ENCODE measurements at regions not wholly inside any gene's neighbourhood (a gene's known extent, or its start where the extent isn't known, plus 50 kb on each side); places are given as distances from the start of the nearest gene placed in this dataset.

- DNase-seq, result no peak
- Histone ChIP-seq H3K4me3 (ENCODE audit: low read length) (no peak overlapping the region), H3K36me3 (ENCODE audit: control insufficient read depth, insufficient read depth, low read length) (no peaks in the 10 kb centered on the region), H3K9me3 (ENCODE audit: control insufficient read depth, low read depth, low read length) (no peaks in the 10 kb centered on the region), H3K4me1 (ENCODE audit: control insufficient read depth, insufficient read depth, low read length) (no peaks in the 10 kb centered on the region), H3K27me3 (ENCODE audit: control insufficient read depth, insufficient read depth, low read length) (no peaks in the 10 kb centered on the region), H3K27ac (ENCODE audit: low read length) (no peak overlapping the region)
Measured at GRCh38 chr13:87393358-87393757, 277.8 kb upstream of the SLITRK5 start.

- DNase-seq, result no peak
- H3K36me3 ChIP-seq (ENCODE audit: control insufficient read depth, insufficient read depth, low read length), result no peaks in the 10 kb centered on the region
- WGBS (ENCODE audit: insufficient coverage, low lambda C conversion rate), result no CpG with 5 or more reads among the region's 3 CpGs
- H3K27ac ChIP-seq (ENCODE audit: low read length), result no peak overlapping the region
- H3K27me3 ChIP-seq (ENCODE audit: control insufficient read depth, insufficient read depth, low read length), result no peaks in the 10 kb centered on the region
- no peaks in the 10 kb centered on the region for H3K9me3 ChIP-seq (ENCODE audit: control insufficient read depth, low read depth, low read length)
- no peak overlapping the region for H3K4me3 ChIP-seq (ENCODE audit: low read length)
- no peaks in the 10 kb centered on the region for H3K4me1 ChIP-seq (ENCODE audit: control insufficient read depth, insufficient read depth, low read length)
Measured at GRCh38 chr13:87398047-87398446, 273.1 kb upstream of the SLITRK5 start.

GRCh38 chr13:87403748-87404432, 267.3 kb upstream of the SLITRK5 start:
- no peak for DNase-seq
- no peak overlapping the region for H3K27ac ChIP-seq (ENCODE audit: low read length)
- 0% methylated on average over 1 of the region's 4 CpGs for WGBS (ENCODE audit: insufficient coverage, low lambda C conversion rate)

GRCh38 chr13:87426742-87427141, 244.4 kb upstream of the SLITRK5 start:
- DNase-seq, result no peak
- H3K27me3 ChIP-seq (ENCODE audit: control insufficient read depth, insufficient read depth, low read length), result no peaks in the 10 kb centered on the region
- no peaks in the 10 kb centered on the region for H3K36me3 ChIP-seq (ENCODE audit: control insufficient read depth, insufficient read depth, low read length)

More at GRCh38 chr13:87403748-87404432, 267.3 kb upstream of the SLITRK5 start:
- H3K4me3 ChIP-seq (ENCODE audit: low read length), result no peak overlapping the region
- H3K27me3 ChIP-seq (ENCODE audit: control insufficient read depth, insufficient read depth, low read length), result no peaks in the 10 kb centered on the region
- H3K36me3 ChIP-seq (ENCODE audit: control insufficient read depth, insufficient read depth, low read length), result no peaks in the 10 kb centered on the region
- no peaks in the 10 kb centered on the region for H3K4me1 ChIP-seq (ENCODE audit: control insufficient read depth, insufficient read depth, low read length)
- peaks cover 3% of the 10 kb centered on the region for H3K9me3 ChIP-seq (ENCODE audit: control insufficient read depth, low read depth, low read length)

GRCh38 chr13:87444135-87444534, 227.0 kb upstream of the SLITRK5 start:
- 57% methylated on average over 1 of the region's 2 CpGs for WGBS (ENCODE audit: insufficient coverage, low lambda C conversion rate)
- Histone ChIP-seq H3K27ac (ENCODE audit: low read length) (no peak overlapping the region), H3K4me1 (ENCODE audit: control insufficient read depth, insufficient read depth, low read length) (no peaks in the 10 kb centered on the region), H3K36me3 (ENCODE audit: control insufficient read depth, insufficient read depth, low read length) (no peaks in the 10 kb centered on the region), H3K4me3 (ENCODE audit: low read length) (no peak overlapping the region), H3K27me3 (ENCODE audit: control insufficient read depth, insufficient read depth, low read length) (no peaks in the 10 kb centered on the region), H3K9me3 (ENCODE audit: control insufficient read depth, low read depth, low read length) (no peaks in the 10 kb centered on the region)
- DNase-seq, result no peak

More at GRCh38 chr13:87426742-87427141, 244.4 kb upstream of the SLITRK5 start:
- no peaks in the 10 kb centered on the region for H3K4me1 ChIP-seq (ENCODE audit: control insufficient read depth, insufficient read depth, low read length)
- H3K27ac ChIP-seq (ENCODE audit: low read length), result no peak overlapping the region
- no peaks in the 10 kb centered on the region for H3K9me3 ChIP-seq (ENCODE audit: control insufficient read depth, low read depth, low read length)
- H3K4me3 ChIP-seq (ENCODE audit: low read length), result no peak overlapping the region

- Histone ChIP-seq H3K4me3 (ENCODE audit: low read length) (no peak overlapping the region), H3K36me3 (ENCODE audit: control insufficient read depth, insufficient read depth, low read length) (no peaks in the 10 kb centered on the region)
- 100% methylated on average over 1 of the region's 2 CpGs for WGBS (ENCODE audit: insufficient coverage, low lambda C conversion rate)
Measured at GRCh38 chr13:87452281-87452680, 218.9 kb upstream of the SLITRK5 start.

GRCh38 chr13:87453244-87453643, 217.9 kb upstream of the SLITRK5 start:
- Histone ChIP-seq H3K9me3 (ENCODE audit: control insufficient read depth, low read depth, low read length) (no peaks in the 10 kb centered on the region), H3K27me3 (ENCODE audit: control insufficient read depth, insufficient read depth, low read length) (no peaks in the 10 kb centered on the region), H3K4me1 (ENCODE audit: control insufficient read depth, insufficient read depth, low read length) (no peaks in the 10 kb centered on the region), H3K27ac (ENCODE audit: low read length) (no peak overlapping the region), H3K4me3 (ENCODE audit: low read length) (no peak overlapping the region), H3K36me3 (ENCODE audit: control insufficient read depth, insufficient read depth, low read length) (no peaks in the 10 kb centered on the region)
- no peak for DNase-seq
- no CpG with 5 or more reads among the region's 1 CpG for WGBS (ENCODE audit: insufficient coverage, low lambda C conversion rate)

More at GRCh38 chr13:87452281-87452680, 218.9 kb upstream of the SLITRK5 start:
- Histone ChIP-seq H3K9me3 (ENCODE audit: control insufficient read depth, low read depth, low read length) (no peaks in the 10 kb centered on the region), H3K27ac (ENCODE audit: low read length) (no peak overlapping the region), H3K27me3 (ENCODE audit: control insufficient read depth, insufficient read depth, low read length) (no peaks in the 10 kb centered on the region), H3K4me1 (ENCODE audit: control insufficient read depth, insufficient read depth, low read length) (no peaks in the 10 kb centered on the region)
- DNase-seq, result no peak

GRCh38 chr13:87459419-87459818, 211.8 kb upstream of the SLITRK5 start:
- no peaks in the 10 kb centered on the region for H3K27me3 ChIP-seq (ENCODE audit: control insufficient read depth, insufficient read depth, low read length)
- H3K4me1 ChIP-seq (ENCODE audit: control insufficient read depth, insufficient read depth, low read length), result no peaks in the 10 kb centered on the region
- no peaks in the 10 kb centered on the region for H3K9me3 ChIP-seq (ENCODE audit: control insufficient read depth, low read depth, low read length)
- WGBS (ENCODE audit: insufficient coverage, low lambda C conversion rate), result no CpG with 5 or more reads among the region's 1 CpG
- H3K4me3 ChIP-seq (ENCODE audit: low read length), result no peak overlapping the region
- H3K27ac ChIP-seq (ENCODE audit: low read length), result no peak overlapping the region
- DNase-seq, result no peak
- no peaks in the 10 kb centered on the region for H3K36me3 ChIP-seq (ENCODE audit: control insufficient read depth, insufficient read depth, low read length)

GRCh38 chr13:87497426-87497825, 173.7 kb upstream of the SLITRK5 start:
- H3K9me3 ChIP-seq (ENCODE audit: control insufficient read depth, low read depth, low read length), result no peaks in the 10 kb centered on the region
- no peaks in the 10 kb centered on the region for H3K36me3 ChIP-seq (ENCODE audit: control insufficient read depth, insufficient read depth, low read length)
- H3K4me1 ChIP-seq (ENCODE audit: control insufficient read depth, insufficient read depth, low read length), result no peaks in the 10 kb centered on the region
- H3K27ac ChIP-seq (ENCODE audit: low read length), result no peak overlapping the region
- H3K27me3 ChIP-seq (ENCODE audit: control insufficient read depth, insufficient read depth, low read length), result no peaks in the 10 kb centered on the region
- H3K4me3 ChIP-seq (ENCODE audit: low read length), result no peak overlapping the region
- 83% methylated on average over 1 of the region's 2 CpGs for WGBS (ENCODE audit: insufficient coverage, low lambda C conversion rate)
- no peak for DNase-seq

- 89% methylated on average over 1 of the region's 2 CpGs for WGBS (ENCODE audit: insufficient coverage, low lambda C conversion rate)
- H3K27ac ChIP-seq (ENCODE audit: low read length), result no peak overlapping the region
- H3K4me3 ChIP-seq (ENCODE audit: low read length), result no peak overlapping the region
- H3K4me1 ChIP-seq (ENCODE audit: control insufficient read depth, insufficient read depth, low read length), result no peaks in the 10 kb centered on the region
- no peaks in the 10 kb centered on the region for H3K36me3 ChIP-seq (ENCODE audit: control insufficient read depth, insufficient read depth, low read length)
- DNase-seq, result no peak
- no peaks in the 10 kb centered on the region for H3K9me3 ChIP-seq (ENCODE audit: control insufficient read depth, low read depth, low read length)
- no peaks in the 10 kb centered on the region for H3K27me3 ChIP-seq (ENCODE audit: control insufficient read depth, insufficient read depth, low read length)
Measured at GRCh38 chr13:87498681-87499080, 172.5 kb upstream of the SLITRK5 start.

- H3K4me1 ChIP-seq (ENCODE audit: control insufficient read depth, insufficient read depth, low read length), result no peaks in the 10 kb centered on the region
- no peak for DNase-seq
- no CpG with 5 or more reads among the region's 3 CpGs for WGBS (ENCODE audit: insufficient coverage, low lambda C conversion rate)
- H3K27me3 ChIP-seq (ENCODE audit: control insufficient read depth, insufficient read depth, low read length), result no peaks in the 10 kb centered on the region
- H3K4me3 ChIP-seq (ENCODE audit: low read length), result no peak overlapping the region
- H3K27ac ChIP-seq (ENCODE audit: low read length), result no peak overlapping the region
- H3K9me3 ChIP-seq (ENCODE audit: control insufficient read depth, low read depth, low read length), result no peaks in the 10 kb centered on the region
- H3K36me3 ChIP-seq (ENCODE audit: control insufficient read depth, insufficient read depth, low read length), result no peaks in the 10 kb centered on the region
Measured at GRCh38 chr13:87524775-87525174, 146.4 kb upstream of the SLITRK5 start.
